Tibial artery (tissue), 4 donors: ENCODE measurements at regions not wholly inside any gene's neighbourhood (a gene's known extent, or its start where the extent isn't known, plus 50 kb on each side); places are given as distances from the start of the nearest gene placed in this dataset.
"Not testable (repeated sequence)": the region's sequence is repeated elsewhere in the genome, so short reads cannot be mapped to it uniquely, and the experiment has no call there.

Source experiments
- DNase-seq, 2 donors: peaks; one replicate each; pipeline ENCODE4 v3.0.0-alpha.2; 2019
- H3K27ac ChIP-seq, 2 donors: fragments of 200-600 bp; sonication (generic) in 1 of 2; 1 replicate in 1 of 2; 2 replicates in 1 of 2; pipeline ENCODE4 v1.5.1; 2018 to 2019; ENCODE audit warnings: mild to moderate bottlenecking in 1 of 2
- H3K27me3 ChIP-seq, 2 donors: fragments of 200-600 bp; sonication (generic) in 1 of 2; one replicate each; pipeline versions ENCODE4 v1.5.1 to v1.6.0; 2016 to 2019
- H3K36me3 ChIP-seq, 3 donors: fragments of 200-600 bp; sonication (generic) in 2 of 3; one replicate each; pipeline ENCODE4 v1.5.1; 2016 to 2019; ENCODE audit warnings: mild to moderate bottlenecking in 2 of 3
- H3K4me1 ChIP-seq, 4 donors: fragments of 200-600 bp; sonication (generic) in 2 of 4; 1 replicate in 3 of 4; 2 replicates in 1 of 4; pipeline ENCODE4 v1.5.1; 2016 to 2019
- H3K4me3 ChIP-seq, 2 donors: fragments of 200-600 bp; sonication (generic) in 1 of 2; 1 replicate in 1 of 2; 2 replicates in 1 of 2; pipeline ENCODE4 v1.5.1; 2018 to 2019; ENCODE audit warnings: mild to moderate bottlenecking in 2 of 2
- H3K9me3 ChIP-seq, 3 donors: fragments of 200-600 bp; sonication (generic) in 1 of 3; one replicate each; pipeline ENCODE4 v1.5.1; 2016 to 2019
- intact Hi-C: fragments of 100-400 bp; cut with DNase I; formaldehyde crosslinking; loops from one replicate; pipeline ENCODE4 v1.15.0; 2023; ENCODE audit warnings: low total_unique reads
- TF ChIP-seq, protein P1 (sequence below), 2 experiments: fragments of 200-600 bp in 1 of 2; fragments of 450-650 bp in 1 of 2; IDR thresholded peaks; one replicate each; pipeline ENCODE4 v1.5.1; 2017 to 2019; ENCODE audit warnings: antibody characterized with exemption in 2 of 2, mild to moderate bottlenecking in 1 of 2, moderate library complexity in 1 of 2

DNA sequence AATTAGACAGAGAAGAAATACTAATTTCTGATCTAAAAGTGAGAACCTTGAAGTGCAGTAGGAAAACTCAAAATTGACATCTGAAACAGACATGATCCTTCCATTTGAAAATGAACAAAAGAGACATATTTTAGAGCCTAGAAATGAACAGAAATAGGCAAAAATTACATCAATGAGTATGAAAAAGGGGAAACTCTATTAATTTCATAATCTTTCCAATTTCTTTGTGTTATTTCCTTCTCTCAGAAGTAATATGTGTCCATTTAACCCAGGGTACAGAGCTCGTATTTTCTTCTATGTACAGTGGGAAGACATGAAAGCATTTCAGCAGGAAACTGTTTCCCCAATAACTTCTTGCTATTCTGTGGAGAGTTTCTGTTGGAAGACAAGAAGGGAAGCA, 263.1 kb downstream of the CGGBP1 start:
- DNase-seq, result no peak
- intact Hi-C loops, result no loop called here
- H3K9me3 ChIP-seq, result no peaks in the 10 kb centered on the region
- no peak overlapping the region for H3K4me3 ChIP-seq
- no peaks in the 10 kb centered on the region for H3K36me3 ChIP-seq
- peaks cover 0 to 11% (median 10%) of the 10 kb centered on the region in 4 donors for H3K4me1 ChIP-seq
- no peak overlapping the region for H3K27ac ChIP-seq
- H3K27me3 ChIP-seq, result peaks cover 0 to 23% of the 10 kb centered on the region in 2 donors
- TF ChIP-seq, protein P1, sequence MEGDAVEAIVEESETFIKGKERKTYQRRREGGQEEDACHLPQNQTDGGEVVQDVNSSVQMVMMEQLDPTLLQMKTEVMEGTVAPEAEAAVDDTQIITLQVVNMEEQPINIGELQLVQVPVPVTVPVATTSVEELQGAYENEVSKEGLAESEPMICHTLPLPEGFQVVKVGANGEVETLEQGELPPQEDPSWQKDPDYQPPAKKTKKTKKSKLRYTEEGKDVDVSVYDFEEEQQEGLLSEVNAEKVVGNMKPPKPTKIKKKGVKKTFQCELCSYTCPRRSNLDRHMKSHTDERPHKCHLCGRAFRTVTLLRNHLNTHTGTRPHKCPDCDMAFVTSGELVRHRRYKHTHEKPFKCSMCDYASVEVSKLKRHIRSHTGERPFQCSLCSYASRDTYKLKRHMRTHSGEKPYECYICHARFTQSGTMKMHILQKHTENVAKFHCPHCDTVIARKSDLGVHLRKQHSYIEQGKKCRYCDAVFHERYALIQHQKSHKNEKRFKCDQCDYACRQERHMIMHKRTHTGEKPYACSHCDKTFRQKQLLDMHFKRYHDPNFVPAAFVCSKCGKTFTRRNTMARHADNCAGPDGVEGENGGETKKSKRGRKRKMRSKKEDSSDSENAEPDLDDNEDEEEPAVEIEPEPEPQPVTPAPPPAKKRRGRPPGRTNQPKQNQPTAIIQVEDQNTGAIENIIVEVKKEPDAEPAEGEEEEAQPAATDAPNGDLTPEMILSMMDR (IDR thresholded peaks at IDR 0.05), result no peak

DNA sequence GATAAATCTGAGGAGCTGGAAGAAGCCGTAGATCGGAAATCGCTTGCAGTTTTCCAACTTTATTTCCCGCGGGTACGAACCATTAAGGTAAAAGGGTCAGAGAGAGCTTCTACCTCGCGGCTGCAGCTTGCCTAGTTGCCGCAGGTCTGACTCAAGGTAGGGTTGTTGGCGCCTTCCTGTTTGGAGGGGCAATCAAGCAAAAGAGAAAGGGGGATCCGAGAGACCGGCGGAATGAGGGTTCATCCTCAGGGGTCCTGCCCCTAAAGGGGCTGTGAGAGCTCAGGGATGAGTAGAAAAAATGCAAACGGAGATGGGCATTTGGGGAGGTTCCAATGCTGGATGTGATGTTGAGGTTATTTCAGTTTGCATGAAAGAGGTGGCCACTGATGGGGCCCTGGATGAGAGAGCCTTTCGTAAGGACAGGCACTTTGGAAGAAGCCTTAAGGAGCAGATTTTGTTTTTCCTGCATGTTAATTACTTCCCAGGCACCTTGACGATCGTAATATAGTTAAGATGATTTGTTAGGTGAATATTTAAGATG, 265.4 kb downstream of the CGGBP1 start:
- intact Hi-C loops, result no loop called here
- H3K9me3 ChIP-seq, result no peaks in the 10 kb centered on the region
- H3K4me1 ChIP-seq, result peaks cover 0 to 11% (median 10%) of the 10 kb centered on the region in 4 donors
- peak overlapping the region; percentile 28 to 40 for H3K4me3 ChIP-seq
- TF ChIP-seq, protein P1 (IDR thresholded peaks at IDR 0.05), result no peak
- H3K36me3 ChIP-seq, result no peaks in the 10 kb centered on the region
- no peak overlapping the region for H3K27ac ChIP-seq
- peaks cover 0 to 28% of the 10 kb centered on the region in 2 donors for H3K27me3 ChIP-seq
- no peak for DNase-seq

DNA sequence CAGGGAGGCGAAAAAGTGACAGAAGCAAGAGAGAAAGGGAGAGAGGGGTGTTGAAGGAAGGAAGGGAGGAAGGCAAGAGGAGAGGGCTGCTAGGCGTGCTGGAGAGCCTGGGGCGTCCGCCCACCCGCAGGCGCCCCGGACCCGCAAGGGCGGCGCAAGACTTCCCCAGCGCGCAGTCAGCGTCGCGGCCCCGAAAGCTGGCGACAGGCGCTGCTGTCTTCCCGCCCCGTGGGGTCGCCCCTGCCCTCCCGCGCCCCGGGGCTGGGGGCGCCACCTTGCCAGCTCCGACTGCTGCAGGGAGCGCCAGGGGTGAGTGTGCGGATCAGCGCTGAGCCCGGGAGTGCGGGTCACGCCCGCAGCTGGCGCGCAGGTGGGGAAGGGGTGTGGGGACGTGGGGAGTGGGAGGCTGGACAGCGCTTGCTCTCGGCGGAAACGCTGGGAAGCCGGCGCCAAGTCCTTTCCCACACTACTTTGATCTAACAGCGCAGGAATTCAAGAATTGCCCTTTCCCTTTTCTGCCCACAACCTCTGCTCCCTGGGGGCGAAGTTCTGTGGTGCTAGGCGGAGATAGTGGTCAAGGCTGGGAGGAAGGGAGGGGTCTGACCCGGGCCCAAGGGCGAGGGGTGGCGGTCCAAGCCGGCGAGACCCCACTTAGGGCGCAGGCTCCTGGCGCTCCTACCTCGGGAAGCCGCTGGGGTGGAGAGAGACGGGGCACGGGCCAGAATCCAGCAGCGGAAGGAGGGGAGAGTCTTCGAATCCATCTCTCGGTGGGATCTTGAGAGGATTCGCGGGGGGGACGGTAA, 266.1 kb downstream of the CGGBP1 start, which contains the start of gene HTR1F:
Gene HTR1F, plus strand, starts transcription at position 173 of the 803 bp plus-strand sequence.
- Histone ChIP-seq H3K4me3 (peak within 1 kb of the TSS; percentile 28 to 40), H3K27me3 (peaks cover 0 to 28% of the 10 kb centered on the region in 2 donors), H3K27ac (no peak within 1 kb of the TSS), H3K4me1 (peaks cover 0 to 11% (median 10%) of the 10 kb centered on the region in 4 donors), H3K9me3 (no peaks in the 10 kb centered on the region), H3K36me3 (no peaks in the 10 kb centered on the region)
- TF ChIP-seq, protein P1 (IDR thresholded peaks at IDR 0.05), result no peak
- no peak for DNase-seq
- intact Hi-C loops, result no loop called here

DNA sequence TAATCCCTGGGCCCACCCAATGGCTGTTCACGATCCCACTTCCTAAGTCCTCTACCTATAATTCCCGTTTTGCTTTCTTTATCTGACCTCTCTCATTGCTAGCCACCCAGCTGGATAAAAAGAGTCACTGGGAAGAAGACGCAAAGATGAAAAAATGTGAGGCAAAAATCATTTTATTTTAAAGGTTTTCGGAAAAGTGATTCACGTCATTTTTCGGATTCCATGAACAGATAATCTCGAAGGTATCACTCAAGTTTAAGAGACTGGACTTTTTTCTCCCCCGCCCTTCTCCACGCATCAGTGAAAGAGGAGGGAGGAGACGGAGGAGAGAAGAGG, 266.6 kb downstream of the CGGBP1 start:
- no peak for DNase-seq
- Histone ChIP-seq H3K27ac (no peak overlapping the region), H3K36me3 (no peaks in the 10 kb centered on the region), H3K4me1 (peaks cover 0 to 11% (median 10%) of the 10 kb centered on the region in 4 donors), H3K27me3 (peaks cover 0 to 28% of the 10 kb centered on the region in 2 donors), H3K9me3 (no peaks in the 10 kb centered on the region), H3K4me3 (peak overlapping the region; percentile 28 to 40)
- intact Hi-C loops, result no loop called here
- TF ChIP-seq, protein P1 (IDR thresholded peaks at IDR 0.05), result no peak

DNA sequence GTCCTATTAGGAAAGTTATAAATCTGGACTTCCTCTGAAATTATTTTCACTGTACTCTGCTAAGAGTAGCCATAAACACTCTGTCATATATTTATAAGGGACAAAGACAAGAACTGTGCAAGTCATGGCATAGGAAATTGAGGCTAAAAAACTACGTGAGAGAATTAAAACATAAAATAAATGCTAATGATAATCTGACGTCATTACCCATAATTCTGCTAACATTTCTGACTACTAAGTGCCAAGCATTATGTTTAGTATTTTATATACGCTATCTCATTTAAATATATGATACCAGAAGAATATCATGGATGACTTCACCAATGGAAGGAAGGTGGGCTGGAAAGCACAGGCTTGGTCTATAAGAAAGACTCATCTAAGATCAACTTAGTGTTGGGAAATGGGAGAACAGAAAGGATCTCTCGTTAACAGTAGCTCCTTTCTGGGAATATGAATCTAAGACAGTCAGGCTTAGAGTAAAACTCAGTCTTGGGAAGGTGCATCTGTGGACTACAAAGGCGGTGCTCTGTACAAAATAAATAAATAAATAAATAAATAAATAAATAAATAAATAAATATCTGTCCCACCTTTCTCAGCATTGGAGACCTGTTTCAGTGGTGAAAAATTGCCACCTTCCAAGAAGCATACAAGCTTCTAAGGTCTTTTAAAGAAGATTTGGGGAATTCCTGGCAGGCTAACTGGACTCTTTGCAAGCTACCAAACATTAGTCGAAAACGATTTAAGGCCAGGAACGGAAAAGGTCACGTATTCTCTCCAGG, 267.4 kb downstream of the CGGBP1 start:
- H3K4me3 ChIP-seq, result no peak overlapping the region
- no peaks in the 10 kb centered on the region for H3K9me3 ChIP-seq
- H3K36me3 ChIP-seq, result no peaks in the 10 kb centered on the region
- peaks cover 0 to 28% of the 10 kb centered on the region in 2 donors for H3K27me3 ChIP-seq
- peaks cover 0 to 11% (median 10%) of the 10 kb centered on the region in 4 donors for H3K4me1 ChIP-seq
- TF ChIP-seq, protein P1 (IDR thresholded peaks at IDR 0.05), result no peak
- intact Hi-C loops, result no loop called here
- no peak for DNase-seq
- no peak overlapping the region for H3K27ac ChIP-seq

DNA sequence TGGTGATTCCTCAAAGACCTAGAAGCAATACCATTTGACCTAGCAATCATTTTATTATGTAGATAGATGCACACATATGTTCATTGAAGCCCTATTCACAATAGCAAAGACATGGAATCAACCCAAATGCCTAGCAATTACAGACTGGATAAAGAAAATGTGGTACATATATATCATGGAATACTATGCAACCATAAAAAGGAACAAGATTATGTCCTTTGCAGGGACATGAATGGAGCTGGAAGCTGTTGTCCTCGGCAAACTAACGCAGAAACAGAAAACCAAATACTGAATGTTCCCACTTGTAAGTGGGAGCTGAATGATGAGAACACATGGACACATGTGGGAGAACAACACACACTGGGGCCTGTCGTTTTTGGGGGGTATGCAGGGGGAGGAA, 269.8 kb downstream of the CGGBP1 start:
- H3K9me3 ChIP-seq, DNase-seq, H3K36me3 ChIP-seq, intact Hi-C loops, H3K4me3 ChIP-seq, H3K27ac ChIP-seq: not testable (repeated sequence)
- Histone ChIP-seq H3K27me3 (peaks cover 0 to 28% of the 10 kb centered on the region in 2 donors), H3K4me1 (peaks cover 0 to 11% (median 10%) of the 10 kb centered on the region in 4 donors)
